ENCODE measurements at regions not wholly inside any gene's neighbourhood (a gene's known extent, or its start where the extent isn't known, plus 50 kb on each side); places are given as distances from the start of the nearest gene placed in this dataset.
"Not testable (repeated sequence)": the region's sequence is repeated elsewhere in the genome, so short reads cannot be mapped to it uniquely, and the experiment has no call there.

- peak overlapping the region; percentile 29 for H2AFZ ChIP-seq (ENCODE audit: low read depth, low read length, severe bottlenecking)
- no peak overlapping the region for H3K27ac ChIP-seq (ENCODE audit: low read depth, low read length)
- TF ChIP-seq, protein P1, sequence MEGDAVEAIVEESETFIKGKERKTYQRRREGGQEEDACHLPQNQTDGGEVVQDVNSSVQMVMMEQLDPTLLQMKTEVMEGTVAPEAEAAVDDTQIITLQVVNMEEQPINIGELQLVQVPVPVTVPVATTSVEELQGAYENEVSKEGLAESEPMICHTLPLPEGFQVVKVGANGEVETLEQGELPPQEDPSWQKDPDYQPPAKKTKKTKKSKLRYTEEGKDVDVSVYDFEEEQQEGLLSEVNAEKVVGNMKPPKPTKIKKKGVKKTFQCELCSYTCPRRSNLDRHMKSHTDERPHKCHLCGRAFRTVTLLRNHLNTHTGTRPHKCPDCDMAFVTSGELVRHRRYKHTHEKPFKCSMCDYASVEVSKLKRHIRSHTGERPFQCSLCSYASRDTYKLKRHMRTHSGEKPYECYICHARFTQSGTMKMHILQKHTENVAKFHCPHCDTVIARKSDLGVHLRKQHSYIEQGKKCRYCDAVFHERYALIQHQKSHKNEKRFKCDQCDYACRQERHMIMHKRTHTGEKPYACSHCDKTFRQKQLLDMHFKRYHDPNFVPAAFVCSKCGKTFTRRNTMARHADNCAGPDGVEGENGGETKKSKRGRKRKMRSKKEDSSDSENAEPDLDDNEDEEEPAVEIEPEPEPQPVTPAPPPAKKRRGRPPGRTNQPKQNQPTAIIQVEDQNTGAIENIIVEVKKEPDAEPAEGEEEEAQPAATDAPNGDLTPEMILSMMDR (IDR thresholded peaks at IDR 0.05; ENCODE audit: insufficient read depth, low read length, poor library complexity, severe bottlenecking) = no peak
- TF ChIP-seq EZH2phosphoT487 (conservative IDR thresholded peaks at IDR 0.05; ENCODE audit: low read length) = no peak
- peaks cover 18% of the 10 kb centered on the region; the same call in 1 of the 2 replicates for H3K9me3 ChIP-seq (ENCODE audit: insufficient read depth, low read length)
- H4K20me1 ChIP-seq (ENCODE audit: low read depth, low read length) = no peaks in the 10 kb centered on the region
- no peaks in the 10 kb centered on the region for H3K9me2 ChIP-seq (replicated peaks; ENCODE audit: insufficient read depth, low read length)
- H3K79me2 ChIP-seq (ENCODE audit: insufficient read depth, low read length) = no peaks in the 10 kb centered on the region
- H3K9ac ChIP-seq (ENCODE audit: low read length) = no peak overlapping the region
- no peaks in the 10 kb centered on the region for H3F3A ChIP-seq (ENCODE audit: insufficient read depth)
- 0 out of 2 replicates have a peak, but pooled peaks cover 4% of the 10 kb centered on the region for H3K36me3 ChIP-seq (ENCODE audit: low read length)
- H3K4me2 ChIP-seq (ENCODE audit: low read depth, low read length, poor library complexity, severe bottlenecking) = no peak overlapping the region
- H3K4me3 ChIP-seq (ENCODE audit: insufficient read depth, low read length, poor library complexity, severe bottlenecking) = no peak overlapping the region
- no peaks in the 10 kb centered on the region for H3K27me3 ChIP-seq (ENCODE audit: low read length)
Measured at GRCh38 chr14:45785240-45785639, 532.2 kb upstream of the MIS18BP1 start.

GRCh38 chr14:45766247-45766646, 513.2 kb upstream of the MIS18BP1 start:
- no peaks in the 10 kb centered on the region for H3K9me2 ChIP-seq (replicated peaks; ENCODE audit: insufficient read depth, low read length)
- no peak overlapping the region for H3K27ac ChIP-seq (ENCODE audit: low read depth, low read length)
- no peaks in the 10 kb centered on the region for H3K79me2 ChIP-seq (ENCODE audit: insufficient read depth, low read length)
- no peaks in the 10 kb centered on the region for H3K27me3 ChIP-seq (ENCODE audit: low read length)
- TF ChIP-seq, protein P1 (IDR thresholded peaks at IDR 0.05; ENCODE audit: insufficient read depth, low read length, poor library complexity, severe bottlenecking) = no peak
- no peak for TF ChIP-seq EZH2phosphoT487 (conservative IDR thresholded peaks at IDR 0.05; ENCODE audit: low read length)
- H3K4me2 ChIP-seq (ENCODE audit: low read depth, low read length, poor library complexity, severe bottlenecking) = no peak overlapping the region
- no peaks in the 10 kb centered on the region for H4K20me1 ChIP-seq (ENCODE audit: low read depth, low read length)
- no peaks in the 10 kb centered on the region for H3F3A ChIP-seq (ENCODE audit: insufficient read depth)
- H2AFZ ChIP-seq (ENCODE audit: low read depth, low read length, severe bottlenecking) = no peak overlapping the region
- H3K9ac ChIP-seq (ENCODE audit: low read length) = no peak overlapping the region
- no peaks in the 10 kb centered on the region for H3K36me3 ChIP-seq (ENCODE audit: low read length)
- no peaks in the 10 kb centered on the region for H3K9me3 ChIP-seq (ENCODE audit: insufficient read depth, low read length)
- H3K4me3 ChIP-seq (ENCODE audit: insufficient read depth, low read length, poor library complexity, severe bottlenecking) = no peak overlapping the region

DNA sequence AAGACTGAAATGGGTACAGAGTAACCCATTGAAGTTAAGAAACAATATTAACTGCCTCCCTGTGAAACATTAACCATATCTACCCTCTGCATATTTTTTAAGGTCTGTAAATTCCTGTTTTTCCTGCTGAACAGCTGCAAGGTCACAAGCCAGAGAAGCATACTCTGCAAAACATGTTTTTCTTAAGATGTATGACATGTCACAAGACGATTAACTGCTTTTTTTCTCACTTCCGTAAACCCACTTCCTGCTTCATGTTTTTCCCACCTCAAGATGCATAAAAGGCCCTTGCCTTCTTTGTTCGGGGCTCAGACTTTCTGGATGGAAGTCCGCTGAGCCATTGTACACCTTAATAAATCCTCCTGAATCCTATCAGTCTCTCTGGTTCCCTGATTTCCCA, 504.7 kb upstream of the MIS18BP1 start:
- Histone ChIP-seq H3K9me2 (replicated peaks; ENCODE audit: insufficient read depth, low read length) (no peaks in the 10 kb centered on the region), H3F3A (ENCODE audit: insufficient read depth) (no peaks in the 10 kb centered on the region), H4K20me1 (ENCODE audit: low read depth, low read length) (no peaks in the 10 kb centered on the region), H3K79me2 (ENCODE audit: insufficient read depth, low read length) (no peaks in the 10 kb centered on the region), H3K9ac (ENCODE audit: low read length) (no peak overlapping the region), H3K36me3 (ENCODE audit: low read length) (0 out of 2 replicates have a peak, but pooled peaks cover 2% of the 10 kb centered on the region), H3K4me3 (ENCODE audit: insufficient read depth, low read length, poor library complexity, severe bottlenecking) (no peak overlapping the region), H3K4me2 (ENCODE audit: low read depth, low read length, poor library complexity, severe bottlenecking) (no peak overlapping the region), H2AFZ (ENCODE audit: low read depth, low read length, severe bottlenecking) (peak overlapping the region; percentile 86), H3K9me3 (ENCODE audit: insufficient read depth, low read length) (peaks cover 11% of the 10 kb centered on the region; the same call in 1 of the 2 replicates), H3K27ac (ENCODE audit: low read depth, low read length) (0 out of 2 replicates have a peak overlapping the region, but pooled peaks have one; percentile 7), H3K27me3 (ENCODE audit: low read length) (no peaks in the 10 kb centered on the region)
- TF ChIP-seq, protein P1 (IDR thresholded peaks at IDR 0.05; ENCODE audit: insufficient read depth, low read length, poor library complexity, severe bottlenecking) = no peak
- no peak for TF ChIP-seq EZH2phosphoT487 (conservative IDR thresholded peaks at IDR 0.05; ENCODE audit: low read length)

- H3K79me2 ChIP-seq (ENCODE audit: insufficient read depth, low read length); H2AFZ ChIP-seq (ENCODE audit: low read depth, low read length, severe bottlenecking); H3K9me2 ChIP-seq (replicated peaks; ENCODE audit: insufficient read depth, low read length); H3K36me3 ChIP-seq (ENCODE audit: low read length); H3K4me2 ChIP-seq (ENCODE audit: low read depth, low read length, poor library complexity, severe bottlenecking); H3K4me3 ChIP-seq (ENCODE audit: insufficient read depth, low read length, poor library complexity, severe bottlenecking); H3K9ac ChIP-seq (ENCODE audit: low read length); H3K27me3 ChIP-seq (ENCODE audit: low read length); H3K27ac ChIP-seq (ENCODE audit: low read depth, low read length); H4K20me1 ChIP-seq (ENCODE audit: low read depth, low read length); H3F3A ChIP-seq (ENCODE audit: insufficient read depth): not testable (repeated sequence)
- H3K9me3 ChIP-seq (ENCODE audit: insufficient read depth, low read length) = peaks cover 11% of the 10 kb centered on the region; the same call in 1 of the 2 replicates
Measured at GRCh38 chr14:45756412-45756811, 503.4 kb upstream of the MIS18BP1 start.
